ENCODE measurements at regions not wholly inside any gene's neighbourhood (a gene's known extent, or its start where the extent isn't known, plus 50 kb on each side); places are given as distances from the start of the nearest gene placed in this dataset.

GRCh38 chr18:28793901-28794300, 617.0 kb upstream of the CDH2 start:
- Histone ChIP-seq H3K27me3 (no peaks in the 10 kb centered on the region), H3K36me3 (no peaks in the 10 kb centered on the region), H3K4me1 (no peaks in the 10 kb centered on the region), H3K27ac (no peak overlapping the region), H3K9me3 (no peaks in the 10 kb centered on the region), H3K4me3 (no peak overlapping the region)
- intact Hi-C loops (cut with DNase I; ENCODE audit: low total_unique reads) = no loop called here
- TF ChIP-seq CTCF (IDR thresholded peaks at IDR 0.05) = no peak
- TF ChIP-seq POLR2A (IDR thresholded peaks at IDR 0.05) = no peak
- DNase-seq = no peak

GRCh38 chr18:28792404-28793086, 615.6 kb upstream of the CDH2 start:
- Histone ChIP-seq H3K36me3 (no peaks in the 10 kb centered on the region), H3K27ac (no peak overlapping the region), H3K27me3 (no peaks in the 10 kb centered on the region), H3K4me1 (no peaks in the 10 kb centered on the region), H3K4me3 (no peak overlapping the region), H3K9me3 (no peaks in the 10 kb centered on the region)
- TF ChIP-seq POLR2A (IDR thresholded peaks at IDR 0.05) (no peak), CTCF (IDR thresholded peaks at IDR 0.05) (no peak)
- DNase-seq = no peak
- intact Hi-C loops (cut with DNase I; ENCODE audit: low total_unique reads) = no loop called here

GRCh38 chr18:28791101-28791500, 614.2 kb upstream of the CDH2 start:
- intact Hi-C loops (cut with DNase I; ENCODE audit: low total_unique reads) = no loop called here
- Histone ChIP-seq H3K27me3 (no peaks in the 10 kb centered on the region), H3K9me3 (no peaks in the 10 kb centered on the region), H3K36me3 (no peaks in the 10 kb centered on the region), H3K27ac (no peak overlapping the region), H3K4me1 (no peaks in the 10 kb centered on the region), H3K4me3 (no peak overlapping the region)
- TF ChIP-seq CTCF (IDR thresholded peaks at IDR 0.05) (no peak), POLR2A (IDR thresholded peaks at IDR 0.05) (no peak)
- DNase-seq = no peak

- TF ChIP-seq CTCF (IDR thresholded peaks at IDR 0.05) (no peak), POLR2A (IDR thresholded peaks at IDR 0.05) (no peak)
- DNase-seq = no peak
- intact Hi-C loops (cut with DNase I; ENCODE audit: low total_unique reads) = no loop called here
- H3K4me1 ChIP-seq = no peaks in the 10 kb centered on the region
- H3K27ac ChIP-seq = no peak overlapping the region
- H3K36me3 ChIP-seq = no peaks in the 10 kb centered on the region
- no peaks in the 10 kb centered on the region for H3K9me3 ChIP-seq
- H3K27me3 ChIP-seq = no peaks in the 10 kb centered on the region
- no peak overlapping the region for H3K4me3 ChIP-seq
Measured at GRCh38 chr18:28789502-28789901, 612.6 kb upstream of the CDH2 start.

GRCh38 chr18:28786926-28787325, 610.0 kb upstream of the CDH2 start:
- Histone ChIP-seq H3K27ac (no peak overlapping the region), H3K9me3 (no peaks in the 10 kb centered on the region), H3K36me3 (no peaks in the 10 kb centered on the region), H3K4me1 (no peaks in the 10 kb centered on the region), H3K4me3 (no peak overlapping the region), H3K27me3 (no peaks in the 10 kb centered on the region)
- intact Hi-C loops (cut with DNase I; ENCODE audit: low total_unique reads) = no loop called here
- no peak for DNase-seq
- TF ChIP-seq POLR2A (IDR thresholded peaks at IDR 0.05) = no peak
- no peak for TF ChIP-seq CTCF (IDR thresholded peaks at IDR 0.05)

All from uterus (tissue), 3 donors.